ENCODE measurements at regions not wholly inside any gene's neighbourhood (a gene's known extent, or its start where the extent isn't known, plus 50 kb on each side); places are given as distances from the start of the nearest gene placed in this dataset.

DNA sequence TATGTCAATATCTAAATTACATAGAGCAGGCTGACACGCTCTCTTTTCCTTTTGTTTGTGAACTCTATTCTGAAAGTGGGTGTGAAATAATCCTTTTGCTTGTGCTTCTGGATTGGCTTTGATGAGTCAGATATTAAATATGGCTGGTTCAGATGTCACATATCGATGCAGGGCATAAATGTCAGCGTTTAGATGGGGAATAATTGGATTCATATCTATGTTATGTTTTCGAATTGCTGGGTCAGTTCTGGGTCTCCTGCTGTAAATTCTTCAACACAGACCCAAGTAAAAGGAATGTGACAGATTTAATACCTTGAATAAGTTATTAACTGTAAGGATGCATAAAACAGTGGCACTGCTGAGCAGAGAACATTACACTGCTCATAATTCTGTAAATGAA, 118.7 kb upstream of the SNX2 start:
- no peaks in the 10 kb centered on the region for H3K27me3 ChIP-seq (ENCODE audit: control insufficient read depth, insufficient read depth, low read length)
- peak in 1 of 2 donors; percentile 29 for DNase-seq (ENCODE audit: low read depth in 2 of 2)
- no peaks in the 10 kb centered on the region for H3K9me3 ChIP-seq (ENCODE audit: control insufficient read depth, insufficient read depth, low read depth, low read length)
- no peaks in the 10 kb centered on the region for H3K4me1 ChIP-seq (ENCODE audit: control insufficient read depth, extremely low read depth, insufficient read depth, low read length)
- H2AFZ ChIP-seq (ENCODE audit: low read length): no peak overlapping the region
- TF ChIP-seq EZH2 (IDR thresholded peaks at IDR 0.05; ENCODE audit: low read length, missing control alignments): no peak
- TF ChIP-seq, protein P1, sequence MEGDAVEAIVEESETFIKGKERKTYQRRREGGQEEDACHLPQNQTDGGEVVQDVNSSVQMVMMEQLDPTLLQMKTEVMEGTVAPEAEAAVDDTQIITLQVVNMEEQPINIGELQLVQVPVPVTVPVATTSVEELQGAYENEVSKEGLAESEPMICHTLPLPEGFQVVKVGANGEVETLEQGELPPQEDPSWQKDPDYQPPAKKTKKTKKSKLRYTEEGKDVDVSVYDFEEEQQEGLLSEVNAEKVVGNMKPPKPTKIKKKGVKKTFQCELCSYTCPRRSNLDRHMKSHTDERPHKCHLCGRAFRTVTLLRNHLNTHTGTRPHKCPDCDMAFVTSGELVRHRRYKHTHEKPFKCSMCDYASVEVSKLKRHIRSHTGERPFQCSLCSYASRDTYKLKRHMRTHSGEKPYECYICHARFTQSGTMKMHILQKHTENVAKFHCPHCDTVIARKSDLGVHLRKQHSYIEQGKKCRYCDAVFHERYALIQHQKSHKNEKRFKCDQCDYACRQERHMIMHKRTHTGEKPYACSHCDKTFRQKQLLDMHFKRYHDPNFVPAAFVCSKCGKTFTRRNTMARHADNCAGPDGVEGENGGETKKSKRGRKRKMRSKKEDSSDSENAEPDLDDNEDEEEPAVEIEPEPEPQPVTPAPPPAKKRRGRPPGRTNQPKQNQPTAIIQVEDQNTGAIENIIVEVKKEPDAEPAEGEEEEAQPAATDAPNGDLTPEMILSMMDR (conservative IDR thresholded peaks at IDR 0.05 in 1 of 2, IDR thresholded peaks at IDR 0.05 in 1 of 2; ENCODE audit: low read depth in 1 of 2, low read length in 2 of 2): no peak
- H4K20me1 ChIP-seq (ENCODE audit: control insufficient read depth, extremely low read depth, insufficient read depth, low read length): no peaks in the 10 kb centered on the region
- no peaks in the 10 kb centered on the region for H3K79me2 ChIP-seq (ENCODE audit: control insufficient read depth, insufficient read depth, low read length)
- no peaks in the 10 kb centered on the region for H3K36me3 ChIP-seq (ENCODE audit: control insufficient read depth, insufficient read depth, low read length)
- H3K4me3 ChIP-seq (replicated peaks in 1 of 4; ENCODE audit: control extremely low read depth in 1 of 4, insufficient read depth in 1 of 4, low read depth in 3 of 4, low read length in 4 of 4): no peak overlapping the region
- no peak overlapping the region for H3K27ac ChIP-seq (ENCODE audit: insufficient read depth, low read length)
- no peak overlapping the region for H3K4me2 ChIP-seq (ENCODE audit: extremely low read depth, insufficient read depth, low read length)
- no peak overlapping the region for H3K9ac ChIP-seq (ENCODE audit: insufficient read depth, low read length)

DNA sequence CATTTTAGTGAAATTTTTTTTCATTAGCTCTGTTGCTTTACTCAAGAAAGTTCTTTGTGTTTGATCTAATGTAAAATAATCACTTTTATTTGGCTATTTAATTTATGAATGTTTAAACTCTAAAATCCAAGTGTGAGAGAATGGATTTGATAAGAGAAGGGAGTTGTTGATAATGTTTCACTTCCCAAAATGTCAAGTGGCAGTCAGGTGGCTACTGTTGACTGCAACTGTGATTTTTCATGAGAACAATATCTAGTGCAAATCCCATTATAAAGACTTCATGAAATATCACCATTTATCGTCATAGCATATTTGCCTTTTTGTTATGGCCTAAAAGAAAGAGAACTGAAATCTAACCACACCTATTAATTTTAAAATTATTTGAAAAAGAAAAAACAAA, 118.3 kb upstream of the SNX2 start:
- Histone ChIP-seq H3K9ac (ENCODE audit: insufficient read depth, low read length) (no peak overlapping the region), H3K27ac (ENCODE audit: insufficient read depth, low read length) (no peak overlapping the region), H3K36me3 (ENCODE audit: control insufficient read depth, insufficient read depth, low read length) (no peaks in the 10 kb centered on the region), H3K4me2 (ENCODE audit: extremely low read depth, insufficient read depth, low read length) (no peak overlapping the region), H3K79me2 (ENCODE audit: control insufficient read depth, insufficient read depth, low read length) (no peaks in the 10 kb centered on the region), H3K4me3 (replicated peaks in 1 of 4; ENCODE audit: control extremely low read depth in 1 of 4, insufficient read depth in 1 of 4, low read depth in 3 of 4, low read length in 4 of 4) (no peak overlapping the region), H3K27me3 (ENCODE audit: control insufficient read depth, insufficient read depth, low read length) (no peaks in the 10 kb centered on the region), H3K9me3 (ENCODE audit: control insufficient read depth, insufficient read depth, low read depth, low read length) (no peaks in the 10 kb centered on the region), H2AFZ (ENCODE audit: low read length) (no peak overlapping the region), H4K20me1 (ENCODE audit: control insufficient read depth, extremely low read depth, insufficient read depth, low read length) (no peaks in the 10 kb centered on the region), H3K4me1 (ENCODE audit: control insufficient read depth, extremely low read depth, insufficient read depth, low read length) (no peaks in the 10 kb centered on the region)
- no peak for DNase-seq (ENCODE audit: low read depth in 2 of 2)
- no peak for TF ChIP-seq EZH2 (IDR thresholded peaks at IDR 0.05; ENCODE audit: low read length, missing control alignments)
- TF ChIP-seq, protein P1 (conservative IDR thresholded peaks at IDR 0.05 in 1 of 2, IDR thresholded peaks at IDR 0.05 in 1 of 2; ENCODE audit: low read depth in 1 of 2, low read length in 2 of 2): no peak

DNA sequence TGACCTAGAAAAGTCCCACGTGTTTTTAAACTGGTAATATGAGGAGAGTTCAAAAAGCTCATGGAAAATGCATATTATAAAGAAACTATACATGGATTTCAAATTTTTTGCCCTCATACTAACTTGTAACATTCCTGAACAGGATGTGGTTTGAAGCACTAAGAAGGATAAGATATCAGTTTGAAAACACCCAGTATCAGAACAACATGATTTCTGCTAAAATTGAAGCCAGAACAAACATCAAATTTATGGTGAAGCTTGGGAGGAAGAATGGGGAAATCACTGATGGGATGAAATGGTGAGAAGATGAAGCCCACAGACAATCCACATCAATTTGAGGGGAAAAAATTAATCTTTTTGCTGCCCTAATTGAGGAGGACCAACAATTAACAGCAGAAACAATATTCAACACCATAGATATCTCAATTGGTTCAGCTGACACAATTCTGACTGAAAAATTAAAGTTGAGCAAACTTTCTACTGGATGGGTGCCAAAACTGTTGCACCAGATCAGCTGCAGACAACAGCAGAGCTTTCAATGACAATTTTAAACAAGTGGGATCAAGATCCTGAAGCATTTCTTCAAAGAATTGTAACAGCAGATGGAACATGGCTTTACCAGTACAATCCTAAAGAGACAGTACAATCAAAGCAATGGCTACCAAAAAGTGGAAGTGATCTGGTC, 113.2 kb upstream of the SNX2 start:
- H3K4me2 ChIP-seq (ENCODE audit: extremely low read depth, insufficient read depth, low read length): no peak overlapping the region
- H3K27ac ChIP-seq (ENCODE audit: insufficient read depth, low read length): no peak overlapping the region
- H3K9me3 ChIP-seq (ENCODE audit: control insufficient read depth, insufficient read depth, low read depth, low read length): no peaks in the 10 kb centered on the region
- DNase-seq (ENCODE audit: low read depth in 2 of 2): peak; percentile 2 to 60
- H3K9ac ChIP-seq (ENCODE audit: insufficient read depth, low read length): no peak overlapping the region
- H3K4me1 ChIP-seq (ENCODE audit: control insufficient read depth, extremely low read depth, insufficient read depth, low read length): no peaks in the 10 kb centered on the region
- no peak overlapping the region for H3K4me3 ChIP-seq (replicated peaks in 1 of 4; ENCODE audit: control extremely low read depth in 1 of 4, insufficient read depth in 1 of 4, low read depth in 3 of 4, low read length in 4 of 4)
- H3K36me3 ChIP-seq (ENCODE audit: control insufficient read depth, insufficient read depth, low read length): no peaks in the 10 kb centered on the region
- H4K20me1 ChIP-seq (ENCODE audit: control insufficient read depth, extremely low read depth, insufficient read depth, low read length): no peaks in the 10 kb centered on the region
- TF ChIP-seq, protein P1 (conservative IDR thresholded peaks at IDR 0.05 in 1 of 2, IDR thresholded peaks at IDR 0.05 in 1 of 2; ENCODE audit: low read depth in 1 of 2, low read length in 2 of 2): no peak
- no peak for TF ChIP-seq EZH2 (IDR thresholded peaks at IDR 0.05; ENCODE audit: low read length, missing control alignments)
- no peaks in the 10 kb centered on the region for H3K79me2 ChIP-seq (ENCODE audit: control insufficient read depth, insufficient read depth, low read length)
- H2AFZ ChIP-seq (ENCODE audit: low read length): no peak overlapping the region
- no peaks in the 10 kb centered on the region for H3K27me3 ChIP-seq (ENCODE audit: control insufficient read depth, insufficient read depth, low read length)
